Activated CD4-positive, alpha-beta T cell treated with anti-CD3 and anti-CD28 coated beads for 24 hours (primary cell): ENCODE measurements at regions not wholly inside any gene's neighbourhood (a gene's known extent, or its start where the extent isn't known, plus 50 kb on each side); places are given as distances from the start of the nearest gene placed in this dataset.
"Not testable (repeated sequence)": the region's sequence is repeated elsewhere in the genome, so short reads cannot be mapped to it uniquely, and the experiment has no call there.

ENCODE experiments used
- DNase-seq, 2 donors: peaks; one replicate each; pipeline ENCODE4 v3.0.0-alpha.2; 2020; ENCODE audit warnings: low read depth in 2 of 2

GRCh38 chr10:5268743-5269142, 72.1 kb downstream of the AKR1C4 start:
- no peak for DNase-seq

- DNase-seq, result no peak
These were observed 73.2 kb downstream of the AKR1C4 start for GRCh38 chr10:5269791-5270190.

GRCh38 chr10:5271526-5271925, 74.9 kb downstream of the AKR1C4 start:
- no peak for DNase-seq

GRCh38 chr10:5272065-5272803, 75.6 kb downstream of the AKR1C4 start:
- DNase-seq, result no peak

GRCh38 chr10:5274795-5275194, 78.2 kb downstream of the AKR1C4 start:
- no peak for DNase-seq

- DNase-seq, result no peak
These were observed 83.4 kb upstream of the UCN3 start for GRCh38 chr10:5281356-5281755.

- no peak for DNase-seq
These were observed 82.6 kb upstream of the UCN3 start for GRCh38 chr10:5282137-5282536.

GRCh38 chr10:5283305-5284158, 81.2 kb upstream of the UCN3 start:
- peak; percentile 45 to 56 for DNase-seq

- DNase-seq, result peak in 1 of 2 donors; percentile 10
These were observed 80.3 kb upstream of the UCN3 start for GRCh38 chr10:5284311-5285057.

GRCh38 chr10:5285186-5285585, 79.6 kb upstream of the UCN3 start:
- DNase-seq, result no peak

GRCh38 chr10:5288359-5288758, 76.4 kb upstream of the UCN3 start:
- no peak for DNase-seq

- not testable (repeated sequence) for DNase-seq
These were observed 75.5 kb upstream of the UCN3 start for GRCh38 chr10:5289228-5289627.

- DNase-seq, result peak; percentile 33 to 44
These were observed 73.1 kb upstream of the UCN3 start for GRCh38 chr10:5291501-5292195.

- DNase-seq, result no peak
These were observed 72.5 kb upstream of the UCN3 start for GRCh38 chr10:5292196-5292735.

- DNase-seq, result not testable (repeated sequence)
These were observed 71.8 kb upstream of the UCN3 start for GRCh38 chr10:5292970-5293369.

GRCh38 chr10:5293691-5294550, 70.8 kb upstream of the UCN3 start:
- peak; percentile 68 to 78 for DNase-seq

GRCh38 chr10:5297466-5297865, 67.3 kb upstream of the UCN3 start:
- DNase-seq, result no peak

- DNase-seq, result no peak
These were observed 66.8 kb upstream of the UCN3 start for GRCh38 chr10:5297996-5298395.

- no peak for DNase-seq
These were observed 64.8 kb upstream of the UCN3 start for GRCh38 chr10:5299950-5300349.

- DNase-seq, result no peak
These were observed 61.3 kb upstream of the UCN3 start for GRCh38 chr10:5303504-5303903.
